NCI-H460 (cell line): ENCODE measurements at regions not wholly inside any gene's neighbourhood (a gene's known extent, or its start where the extent isn't known, plus 50 kb on each side); places are given as distances from the start of the nearest gene placed in this dataset.

ENCODE experiments used
- DNase-seq: peaks from one replicate; pipeline ENCODE4 v3.0.0-alpha.2; 2016; ENCODE audit warnings: low read depth; ENCODE audit errors: extremely low read depth
- small RNA-seq, 2 experiments: library from RNA; depleted of rRNA; stranded (forward); fragments of <200 nt; gene quantifications; one replicate each; pipeline ENCODE3, GENCODE V24; 2014

DNA sequence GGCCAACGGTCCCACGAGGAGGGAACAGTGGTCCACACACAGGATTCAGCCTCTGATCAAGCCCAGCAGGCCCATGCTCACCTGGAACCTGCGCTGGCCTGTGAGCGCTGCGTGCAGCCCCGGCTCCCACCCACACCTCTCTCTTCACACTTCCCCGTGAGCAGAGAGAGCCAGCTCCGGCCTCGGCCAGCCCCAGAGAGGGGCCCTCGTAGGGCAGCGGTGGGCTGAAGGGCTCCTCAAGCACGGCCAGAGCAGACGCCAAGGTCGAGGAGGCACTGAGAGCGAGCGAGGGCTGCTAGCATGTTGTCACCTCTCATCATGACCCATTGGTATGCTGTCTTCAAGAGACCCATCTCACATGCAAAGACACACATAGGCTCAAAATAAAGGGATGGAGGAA, 83.0 kb upstream of the FMR1 start:
- no peak for DNase-seq

DNA sequence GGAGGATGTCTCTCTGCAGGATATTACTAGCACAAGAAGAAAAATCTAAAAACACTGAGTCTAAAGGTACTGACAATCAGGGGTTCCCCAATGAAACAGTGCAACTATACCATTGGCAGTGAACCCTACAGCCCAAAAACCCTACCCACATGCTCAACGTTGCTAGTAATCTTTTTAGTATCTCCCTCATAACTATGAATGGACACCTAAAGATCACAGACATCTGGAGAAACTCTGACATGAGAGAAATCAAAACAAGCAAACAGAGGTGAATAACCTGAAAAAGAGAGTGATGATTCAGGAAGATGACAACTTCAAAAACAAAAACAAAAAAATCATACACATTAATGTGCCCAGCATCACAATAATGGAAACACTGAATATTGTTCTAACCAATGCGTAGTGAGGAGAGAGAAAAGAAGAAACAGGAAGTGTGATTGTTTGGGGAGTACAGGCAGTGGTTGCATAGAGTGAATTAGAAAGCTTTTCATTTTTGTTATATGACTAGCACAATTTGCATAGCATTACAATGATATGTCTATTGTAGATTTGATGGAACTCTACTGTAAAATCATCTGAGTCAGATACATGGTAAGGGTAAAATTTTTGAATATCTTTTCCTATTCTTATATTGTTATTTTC, 78.9 kb upstream of the FMR1 start:
- DNase-seq, result no peak

GRCh38 chrX:147838465-147839131, 73.1 kb upstream of the FMR1 start:
- peak; percentile 13 for DNase-seq

GRCh38 chrX:147846676-147847075, 65.0 kb upstream of the FMR1 start:
- no peak for DNase-seq

GRCh38 chrX:147847999-147848398, 63.7 kb upstream of the FMR1 start:
- no peak for DNase-seq

DNA sequence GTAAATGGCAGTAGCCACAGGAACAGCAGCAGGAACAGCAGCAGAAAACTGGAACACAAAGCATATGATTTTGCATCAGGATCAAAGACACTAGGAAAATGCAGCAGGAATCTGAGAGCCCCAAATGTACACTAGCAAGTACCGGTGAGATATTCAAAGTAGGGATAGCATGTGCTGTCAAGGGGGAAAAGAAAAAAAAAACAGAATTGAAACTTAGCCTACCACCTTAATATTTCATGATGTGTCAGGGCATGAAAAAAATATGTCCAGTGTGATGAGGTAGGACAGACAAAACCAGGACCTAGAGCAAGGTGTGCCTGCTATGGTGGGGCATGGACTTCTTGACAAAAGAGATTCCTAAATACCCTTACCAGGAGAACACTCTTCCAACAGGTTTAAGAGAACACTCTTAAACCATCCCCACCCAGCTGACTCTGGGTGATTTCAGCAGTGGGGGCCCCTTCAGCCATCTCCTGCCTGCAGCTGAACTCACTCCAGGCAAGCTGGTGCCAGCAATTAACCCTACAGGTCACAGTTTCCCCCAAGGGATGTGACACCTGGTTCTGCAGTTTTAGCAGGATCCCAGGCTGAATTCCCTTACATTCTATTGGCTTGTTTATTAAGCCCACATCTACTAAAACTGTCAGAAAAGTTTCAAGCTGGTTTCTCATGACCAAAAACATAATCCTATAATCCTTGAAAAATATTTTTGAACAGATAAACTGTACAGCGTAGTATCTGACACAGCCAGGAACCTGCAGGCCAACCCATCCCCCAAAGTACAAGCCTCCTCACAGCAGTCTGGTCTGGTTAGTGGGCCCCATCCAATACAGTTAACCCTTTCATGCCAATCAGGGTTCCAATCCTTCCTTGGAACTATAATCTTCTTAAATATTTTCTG, 62.9 kb upstream of the FMR1 start:
- DNase-seq, result no peak

- peak; percentile 26 for DNase-seq
Observed at GRCh38 chrX:147850875-147851274, 60.8 kb upstream of the FMR1 start.

DNA sequence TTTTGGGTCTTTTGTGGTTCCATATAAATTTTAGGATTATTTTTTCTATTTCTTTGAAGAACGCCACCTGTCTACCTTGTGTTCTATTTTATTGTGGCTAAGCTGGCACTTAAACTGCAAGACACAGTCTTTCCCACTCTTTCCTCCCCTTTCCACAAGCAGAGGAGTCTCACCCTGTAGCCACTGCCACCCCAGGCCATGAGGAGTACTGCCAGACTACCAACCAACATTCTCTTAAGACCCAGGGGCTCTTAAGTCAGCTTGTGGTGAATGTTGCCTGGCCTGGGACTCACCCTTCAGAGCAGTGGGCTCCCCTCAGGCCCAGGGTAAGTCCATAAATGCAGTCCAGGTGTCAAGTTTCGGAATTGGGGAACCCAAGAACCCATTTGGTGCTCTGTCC, 58.0 kb upstream of the FMR1 start:
- DNase-seq, result no peak

- DNase-seq, result no peak
Observed at GRCh38 chrX:147859666-147860065, 52.1 kb upstream of the FMR1 start.

Small RNA genes lying in the stretch of these regions (small RNA-seq; reads per million reads assigned to genes)
- gene AC016925.1 (0 reads per million in 2 experiments), gene AC016925.2 (0 reads per million in 2 experiments), gene AL009048.1 (0 reads per million in 2 experiments), gene AL096861.1 (0 reads per million in 2 experiments), gene RNU6-382P (0 reads per million in 2 experiments)
